A673 (cell line): ENCODE measurements at regions not wholly inside any gene's neighbourhood (a gene's known extent, or its start where the extent isn't known, plus 50 kb on each side); places are given as distances from the start of the nearest gene placed in this dataset.
A peak's percentile ranks its signal among the peaks of the same experiment; 100 is the strongest.

Experiments used
- BruUV-seq: library from RNA; stranded (reverse); fragments of 400-500 nt; replicated peaks from 2 replicates; lab custom pipeline; 2021; lab: Mats Ljungman, UMichigan
- CTCF ChIA-PET: fragments of 300-600 bp; sonication (Branson Sonifier 250); formaldehyde crosslinking; loops from one replicate; lab custom pipeline; 2022; ENCODE audit warnings: antibody characterized with exemption; lab: Charles Lee
- POLR2A ChIA-PET: fragments of 300-600 bp; sonication (Branson Sonifier 250); formaldehyde crosslinking; loops from one replicate; lab custom pipeline; 2022; ENCODE audit warnings: antibody characterized with exemption; ENCODE audit not compliant: low non-redundant PET; lab: Charles Lee
- DNase-seq: peaks from one replicate; pipeline ENCODE4 v3.0.0-alpha.2; 2015; ENCODE audit warnings: low spot score
- H3K27ac ChIP-seq: fragments of 200-600 bp; sonication (generic); 2 replicates; pipeline ENCODE4 v1.5.1; 2016; ENCODE audit warnings: mixed run types, low read depth, mild to moderate bottlenecking, mixed read lengths, antibody characterized with exemption, low read length; ENCODE audit not compliant: poor library complexity, severe bottlenecking
- H3K27me3 ChIP-seq: fragments of 200-600 bp; sonication (generic); replicated peaks from 2 replicates; pipeline ENCODE4 v1.6.1; 2017; ENCODE audit warnings: mixed run types, low read depth, mild to moderate bottlenecking, mixed read lengths, antibody characterized with exemption, low read length; ENCODE audit not compliant: insufficient read depth, poor library complexity
- H3K36me3 ChIP-seq: fragments of 200-600 bp; sonication (generic); 2 replicates; pipeline ENCODE4 v1.6.1; 2016; ENCODE audit warnings: mixed run types, mild to moderate bottlenecking, mixed read lengths, antibody characterized with exemption, low read length; ENCODE audit not compliant: insufficient read depth, poor library complexity, severe bottlenecking
- H3K4me1 ChIP-seq: fragments of 200-600 bp; sonication (generic); 2 replicates; pipeline ENCODE4 v1.6.1; 2017; ENCODE audit warnings: mixed run types, mild to moderate bottlenecking, mixed read lengths, antibody characterized with exemption, low read length; ENCODE audit not compliant: insufficient read depth, poor library complexity, severe bottlenecking
- H3K4me3 ChIP-seq: fragments of 200-600 bp; sonication (generic); 2 replicates; pipeline ENCODE4 v1.5.1; 2016; ENCODE audit warnings: low read depth, mixed run types, mild to moderate bottlenecking, mixed read lengths, low read length; ENCODE audit not compliant: poor library complexity, severe bottlenecking
- H3K9me3 ChIP-seq: fragments of 200-600 bp; sonication (generic); 2 replicates; pipeline ENCODE4 v1.6.1; 2016; ENCODE audit warnings: mixed run types, low read depth, mild to moderate bottlenecking, mixed read lengths, antibody characterized with exemption, low read length; ENCODE audit not compliant: poor library complexity, severe bottlenecking
- CTCF ChIP-seq: fragments of 300-800, 200-600 bp; sonication (generic); conservative IDR thresholded peaks from 2 replicates; pipeline ENCODE4 v1.5.1; 2017; ENCODE audit warnings: low read depth, mild to moderate bottlenecking, antibody characterized with exemption, low read length, moderate library complexity, mixed read lengths
- EZH2 ChIP-seq: fragments of 200-600 bp; sonication (generic); IDR thresholded peaks from 2 replicates; pipeline ENCODE4 v1.6.1; 2017; ENCODE audit warnings: borderline replicate concordance, low read depth, mild to moderate bottlenecking, mixed read lengths, antibody characterized with exemption, low read length; ENCODE audit not compliant: poor library complexity, severe bottlenecking
- intact Hi-C: fragments of 100-400 bp; cut with micrococcal nuclease; formaldehyde crosslinking; loops from one replicate; pipeline ENCODE4 v1.10.0; 2022; ENCODE audit not compliant: unreplicated experiment
- microRNA-seq: library from miRNA; unstranded; fragments of <30 nt; microRNA quantifications from one replicate; pipeline ENCODE4 v1.2.0, GENCODE V29; 2021

- CTCF ChIA-PET, result no interaction called here
- no peaks in the 10 kb centered on the region for H3K9me3 ChIP-seq
- no peak overlapping the region for H3K4me3 ChIP-seq
- DNase-seq, result no peak
- H3K36me3 ChIP-seq, result no peaks in the 10 kb centered on the region
- H3K4me1 ChIP-seq, result no peaks in the 10 kb centered on the region
- intact Hi-C loops, result no loop called here
- no peak for TF ChIP-seq EZH2
- no peak for TF ChIP-seq CTCF
- POLR2A ChIA-PET, result no interaction called here
- H3K27ac ChIP-seq, result peak overlapping the region; percentile 18
- no peaks in the 10 kb centered on the region for H3K27me3 ChIP-seq
- no TSS peak for BruUV-seq
Observed at GRCh38 chr6:127053875-127054235, 64.6 kb upstream of the RSPO3 start.

GRCh38 chr6:127058027-127058426 lies 60.4 kb upstream of the RSPO3 start:
- no peaks in the 10 kb centered on the region for H3K27me3 ChIP-seq
- no peaks in the 10 kb centered on the region for H3K4me1 ChIP-seq
- BruUV-seq, result no TSS peak
- POLR2A ChIA-PET, result no interaction called here
- H3K9me3 ChIP-seq, result no peaks in the 10 kb centered on the region
- no peaks in the 10 kb centered on the region for H3K36me3 ChIP-seq
- CTCF ChIA-PET, result no interaction called here
- intact Hi-C loops, result no loop called here
- H3K27ac ChIP-seq, result no peak overlapping the region
- TF ChIP-seq CTCF, result no peak
- DNase-seq, result peak; percentile 30
- no peak overlapping the region for H3K4me3 ChIP-seq

- TF ChIP-seq CTCF (no peak), EZH2 (no peak)
- ChIA-PET CTCF (no interaction called here), POLR2A (no interaction called here)
- Histone ChIP-seq H3K4me1 (no peaks in the 10 kb centered on the region), H3K36me3 (no peaks in the 10 kb centered on the region), H3K27me3 (no peaks in the 10 kb centered on the region), H3K27ac (no peak overlapping the region), H3K4me3 (no peak overlapping the region), H3K9me3 (no peaks in the 10 kb centered on the region)
- intact Hi-C loops, result no loop called here
- no peak for DNase-seq
- BruUV-seq, result no TSS peak
Observed at GRCh38 chr6:127058936-127059335, 59.5 kb upstream of the RSPO3 start.

Small RNA genes lying in the stretch of these regions (microRNA-seq; reads per million reads assigned to microRNA genes)
- 0.81 reads per million for gene MIR588
